Stomach (tissue), 8 donors: ENCODE measurements at regions not wholly inside any gene's neighbourhood (a gene's known extent, or its start where the extent isn't known, plus 50 kb on each side); places are given as distances from the start of the nearest gene placed in this dataset.

ENCODE experiments used
- DNase-seq, 2 donors: peaks; one replicate each; pipeline versions ENCODE4 v3.0.0 to v3.0.0-alpha.2; 2013 to 2019
- H3K27ac ChIP-seq, 5 donors: fragments of 200-600 bp in 4 of 5; sonication (generic) in 4 of 5; one replicate each; pipeline ENCODE4 v1.5.1; 2013 to 2019; ENCODE audit warnings: mild to moderate bottlenecking in 1 of 5, moderate library complexity in 1 of 5
- H3K27me3 ChIP-seq, 3 donors: fragments of 200-600 bp; sonication (generic); one replicate each; pipeline ENCODE4 v1.5.1; 2017 to 2019; ENCODE audit warnings: mixed run types in 1 of 3
- H3K36me3 ChIP-seq, 4 donors: fragments of 200-600 bp; sonication (generic); 1 replicate in 3 of 4; 2 replicates in 1 of 4; pipeline ENCODE4 v1.5.1; 2016 to 2019
- H3K4me1 ChIP-seq, 4 donors: fragments of 200-600 bp; sonication (generic); one replicate each; pipeline ENCODE4 v1.5.1; 2016 to 2019
- H3K4me3 ChIP-seq, 4 donors: fragments of 200-600 bp; sonication (generic) in 3 of 4; one replicate each; pipeline ENCODE4 v1.5.1; 2016 to 2019; ENCODE audit warnings: mild to moderate bottlenecking in 1 of 4
- H3K9me3 ChIP-seq, 4 donors: fragments of 200-600 bp; sonication (generic); one replicate each; pipeline ENCODE4 v1.5.1; 2016 to 2019
- EP300 ChIP-seq: sonication (generic); formaldehyde crosslinking; IDR thresholded peaks from one replicate; pipeline ENCODE4 v1.6.1; 2017; ENCODE audit warnings: antibody characterized with exemption
- POLR2A ChIP-seq, 4 donors: fragments of 450-650 bp; IDR thresholded peaks; one replicate each; pipeline ENCODE4 v1.6.1; 2016; ENCODE audit warnings: antibody characterized with exemption in 4 of 4, control low read depth in 2 of 4, mild to moderate bottlenecking in 1 of 4, moderate library complexity in 1 of 4
- POLR2AphosphoS5 ChIP-seq, 3 donors: sonication (generic); formaldehyde crosslinking; IDR thresholded peaks; one replicate each; pipeline ENCODE4 v1.6.1; 2016; ENCODE audit warnings: antibody characterized with exemption in 3 of 3
- WGBS, 5 donors: extraction: QIAGEN DNeasy Blood & Tissue Kit in 3 of 5; methylation state at CpG; one replicate each; pipeline versions ENCODE4 v1.1.5 to v1.1.7; 2013 to 2018; 5-methylcytosine and 5-hydroxymethylcytosine counted together
- intact Hi-C: fragments of 100-400 bp; cut with DNase I; formaldehyde crosslinking; loops from one replicate; pipeline ENCODE4 v1.15.1; 2023; ENCODE audit warnings: low total_unique reads
- TF ChIP-seq, protein P1 (sequence below), 7 experiments: fragments of 450-650 bp in 4 of 7; fragments of 200-600 bp in 3 of 7; sonication (generic) in 3 of 7; IDR thresholded peaks; one replicate each; pipeline ENCODE4 v1.5.1; 2016 to 2019; ENCODE audit warnings: antibody characterized with exemption in 7 of 7, control low read depth in 2 of 7, mild to moderate bottlenecking in 1 of 7
- donor health status: healthy with polysubstance abuse.
- donor health status: Bipolar disorder and iron deficiency.
- donor health status: healthy.

DNA sequence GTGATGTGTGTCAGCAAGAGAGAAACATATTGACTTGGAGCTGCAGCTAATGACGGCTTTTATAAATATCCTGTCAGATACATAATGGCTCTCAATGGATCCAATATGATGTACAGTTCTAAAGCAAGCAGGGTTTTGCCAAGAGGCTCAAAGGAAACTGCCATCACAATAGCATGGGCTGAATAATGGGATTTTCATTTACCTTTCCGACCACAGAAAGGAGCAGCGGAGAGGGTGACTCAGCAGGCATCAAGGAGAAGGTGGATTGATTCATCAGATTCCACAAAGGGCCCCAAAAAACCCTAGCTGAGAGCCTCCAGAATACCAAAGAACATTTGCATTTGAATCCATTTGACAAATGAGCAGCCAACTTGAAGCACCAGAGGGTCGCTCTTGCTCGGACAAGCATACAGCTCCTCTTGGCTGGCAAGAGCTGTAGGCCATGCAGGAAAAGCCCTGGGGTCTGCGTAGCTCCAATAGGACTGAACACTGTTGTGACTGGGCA is 355.7 kb upstream of the NOCT start:
- Histone ChIP-seq H3K4me3 (no peak overlapping the region), H3K9me3 (no peaks in the 10 kb centered on the region), H3K27ac (no peak overlapping the region), H3K4me1 (no peaks in the 10 kb centered on the region), H3K36me3 (no peaks in the 10 kb centered on the region), H3K27me3 (no peaks in the 10 kb centered on the region)
- intact Hi-C loops: loop anchor here (5.0 kb wide), 1 partner anchor 438 kb away; no protein-coding TSS in a partner anchor
- WGBS, 5 donors: 77 to 88% (median 80%) methylated on average over 6 of the region's 6 CpGs
- no peak for DNase-seq
- TF ChIP-seq POLR2AphosphoS5 (IDR thresholded peaks at IDR 0.05): no peak
- TF ChIP-seq POLR2A (IDR thresholded peaks at IDR 0.05): no peak
- TF ChIP-seq, protein P1, sequence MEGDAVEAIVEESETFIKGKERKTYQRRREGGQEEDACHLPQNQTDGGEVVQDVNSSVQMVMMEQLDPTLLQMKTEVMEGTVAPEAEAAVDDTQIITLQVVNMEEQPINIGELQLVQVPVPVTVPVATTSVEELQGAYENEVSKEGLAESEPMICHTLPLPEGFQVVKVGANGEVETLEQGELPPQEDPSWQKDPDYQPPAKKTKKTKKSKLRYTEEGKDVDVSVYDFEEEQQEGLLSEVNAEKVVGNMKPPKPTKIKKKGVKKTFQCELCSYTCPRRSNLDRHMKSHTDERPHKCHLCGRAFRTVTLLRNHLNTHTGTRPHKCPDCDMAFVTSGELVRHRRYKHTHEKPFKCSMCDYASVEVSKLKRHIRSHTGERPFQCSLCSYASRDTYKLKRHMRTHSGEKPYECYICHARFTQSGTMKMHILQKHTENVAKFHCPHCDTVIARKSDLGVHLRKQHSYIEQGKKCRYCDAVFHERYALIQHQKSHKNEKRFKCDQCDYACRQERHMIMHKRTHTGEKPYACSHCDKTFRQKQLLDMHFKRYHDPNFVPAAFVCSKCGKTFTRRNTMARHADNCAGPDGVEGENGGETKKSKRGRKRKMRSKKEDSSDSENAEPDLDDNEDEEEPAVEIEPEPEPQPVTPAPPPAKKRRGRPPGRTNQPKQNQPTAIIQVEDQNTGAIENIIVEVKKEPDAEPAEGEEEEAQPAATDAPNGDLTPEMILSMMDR (IDR thresholded peaks at IDR 0.05): no peak
- no peak for TF ChIP-seq EP300

GRCh38 chr4:138659037-138659811 is 356.4 kb upstream of the NOCT start:
- no peak for DNase-seq
- 69 to 75% (median 73%) methylated on average over 11 of the region's 11 CpGs for WGBS, 5 donors
- intact Hi-C loops: no loop called here
- Histone ChIP-seq H3K27ac (no peak overlapping the region), H3K27me3 (no peaks in the 10 kb centered on the region), H3K36me3 (no peaks in the 10 kb centered on the region), H3K4me3 (no peak overlapping the region), H3K9me3 (no peaks in the 10 kb centered on the region), H3K4me1 (no peaks in the 10 kb centered on the region)
- TF ChIP-seq POLR2A (IDR thresholded peaks at IDR 0.05): no peak
- TF ChIP-seq, protein P1 (IDR thresholded peaks at IDR 0.05): no peak
- no peak for TF ChIP-seq POLR2AphosphoS5 (IDR thresholded peaks at IDR 0.05)
- no peak for TF ChIP-seq EP300

DNA sequence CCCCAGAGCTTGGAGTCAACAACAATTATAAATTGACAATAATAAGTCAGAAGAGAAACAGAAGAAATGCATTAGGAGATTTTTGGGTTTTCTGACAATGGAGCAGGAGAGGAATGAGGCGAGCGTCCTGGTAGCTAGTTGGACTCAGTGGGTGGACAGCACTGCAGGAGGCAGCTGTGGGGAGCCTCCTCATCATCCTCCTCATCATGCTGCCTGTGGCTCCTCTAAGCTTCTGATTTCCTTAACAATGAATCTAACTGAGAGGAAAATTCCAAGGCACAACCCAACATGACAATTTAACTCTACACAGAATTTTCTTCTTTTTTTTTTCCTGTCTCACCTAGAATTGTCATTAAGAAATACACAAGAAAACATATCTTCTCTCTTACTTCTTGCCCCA is 357.1 kb upstream of the NOCT start:
- Histone ChIP-seq H3K27me3 (no peaks in the 10 kb centered on the region), H3K4me1 (no peaks in the 10 kb centered on the region), H3K4me3 (no peak overlapping the region), H3K9me3 (no peaks in the 10 kb centered on the region), H3K36me3 (no peaks in the 10 kb centered on the region), H3K27ac (no peak overlapping the region)
- no peak for DNase-seq
- WGBS, 5 donors: 41 to 97% (median 68%) methylated on average over 2 of the region's 2 CpGs
- intact Hi-C loops: no loop called here
- TF ChIP-seq, protein P1 (IDR thresholded peaks at IDR 0.05): no peak
- TF ChIP-seq EP300 (no peak), POLR2A (IDR thresholded peaks at IDR 0.05) (no peak)

DNA sequence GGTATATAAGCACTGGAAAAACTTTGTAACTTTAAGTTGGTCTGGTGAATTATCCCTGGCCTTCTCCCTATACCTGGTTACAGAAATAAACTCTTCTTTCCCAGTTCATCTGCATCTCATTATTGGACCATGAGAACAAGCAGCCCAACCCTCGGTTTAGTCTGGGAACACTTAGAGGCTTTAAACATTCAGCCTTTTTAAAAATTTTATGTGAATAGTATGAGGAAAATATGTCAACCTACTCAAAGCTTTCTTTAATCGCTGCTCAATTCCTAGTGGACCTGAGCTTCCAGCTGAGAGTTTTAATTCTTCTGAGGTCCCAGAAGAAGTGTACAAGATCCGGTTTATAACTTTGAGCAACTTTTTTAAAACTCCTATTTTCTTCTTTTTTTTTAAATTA is 358.6 kb upstream of the NOCT start:
- Histone ChIP-seq H3K4me3 (no peak overlapping the region), H3K9me3 (no peaks in the 10 kb centered on the region), H3K27ac (no peak overlapping the region), H3K4me1 (no peaks in the 10 kb centered on the region), H3K36me3 (no peaks in the 10 kb centered on the region), H3K27me3 (no peaks in the 10 kb centered on the region)
- intact Hi-C loops: no loop called here
- WGBS, 5 donors: 83 to 91% (median 86%) methylated on average over 3 of the region's 3 CpGs
- TF ChIP-seq, protein P1 (IDR thresholded peaks at IDR 0.05): no peak
- no peak for TF ChIP-seq POLR2AphosphoS5 (IDR thresholded peaks at IDR 0.05)
- no peak for TF ChIP-seq POLR2A (IDR thresholded peaks at IDR 0.05)
- no peak for TF ChIP-seq EP300
- no peak for DNase-seq
